ENCODE measurements at regions not wholly inside any gene's neighbourhood (a gene's known extent, or its start where the extent isn't known, plus 50 kb on each side); places are given as distances from the start of the nearest gene placed in this dataset.

GRCh38 chr7:152572101-152572500, 103.8 kb downstream of the XRCC2 start:
- no peaks in the 10 kb centered on the region for H3K27me3 Mint-ChIP-seq
- ChIA-PET CTCF (interaction anchor here (0.6 to 1.1 kb wide), 2 partner anchors 36 to 255 kb away, joined by 3 read pairs; no protein-coding TSS in a partner anchor), POLR2A (no interaction called here)
- H3K9me3 Mint-ChIP-seq, result no peaks in the 10 kb centered on the region
- no peak overlapping the region for H3K27ac Mint-ChIP-seq
- intact Hi-C loops (cut with micrococcal nuclease), result no loop called here
- DNase-seq, result no peak
- H3K4me3 Mint-ChIP-seq, result no peak overlapping the region
- H3K4me1 Mint-ChIP-seq (ENCODE audit: low read depth), result no peaks in the 10 kb centered on the region
- no peak for ATAC-seq
- no peaks in the 10 kb centered on the region for H3K36me3 Mint-ChIP-seq (ENCODE audit: low read depth)
- TF ChIP-seq CTCF (IDR thresholded peaks at IDR 0.05), result no peak

GRCh38 chr7:152571068-152571467, 104.9 kb downstream of the XRCC2 start:
- POLR2A ChIA-PET, result no interaction called here
- no peaks in the 10 kb centered on the region for H3K36me3 Mint-ChIP-seq (ENCODE audit: low read depth)
- no peak overlapping the region for H3K27ac Mint-ChIP-seq
- CTCF ChIA-PET, result no interaction called here
- intact Hi-C loops (cut with micrococcal nuclease), result no loop called here
- no peak overlapping the region for H3K4me3 Mint-ChIP-seq
- no peaks in the 10 kb centered on the region for H3K27me3 Mint-ChIP-seq
- no peak for ATAC-seq
- no peaks in the 10 kb centered on the region for H3K9me3 Mint-ChIP-seq
- TF ChIP-seq CTCF (IDR thresholded peaks at IDR 0.05), result no peak
- no peak for DNase-seq
- no peaks in the 10 kb centered on the region for H3K4me1 Mint-ChIP-seq (ENCODE audit: low read depth)

GRCh38 chr7:152568972-152569371, 107.0 kb downstream of the XRCC2 start:
- Mint-ChIP-seq H3K9me3 (no peaks in the 10 kb centered on the region), H3K4me3 (no peak overlapping the region), H3K27ac (no peak overlapping the region), H3K36me3 (ENCODE audit: low read depth) (no peaks in the 10 kb centered on the region), H3K4me1 (ENCODE audit: low read depth) (peaks cover 6% of the 10 kb centered on the region), H3K27me3 (no peaks in the 10 kb centered on the region)
- ATAC-seq, result no peak
- intact Hi-C loops (cut with micrococcal nuclease), result no loop called here
- no peak for DNase-seq
- ChIA-PET CTCF (no interaction called here), POLR2A (no interaction called here)
- TF ChIP-seq CTCF (IDR thresholded peaks at IDR 0.05), result no peak

- H3K9me3 Mint-ChIP-seq, result no peaks in the 10 kb centered on the region
Observed at GRCh38 chr7:152565731-152566130, 110.2 kb downstream of the XRCC2 start.

GRCh38 chr7:152564656-152565250, 111.2 kb downstream of the XRCC2 start:
- H3K4me1 Mint-ChIP-seq (ENCODE audit: low read depth), result peaks cover 6% of the 10 kb centered on the region
- DNase-seq (no peak), ATAC-seq (no peak)
- intact Hi-C loops (cut with micrococcal nuclease), result no loop called here
- no peaks in the 10 kb centered on the region for H3K36me3 Mint-ChIP-seq (ENCODE audit: low read depth)
- CTCF ChIA-PET, result no interaction called here
- POLR2A ChIA-PET, result no interaction called here
- H3K9me3 Mint-ChIP-seq, result no peaks in the 10 kb centered on the region
- no peak overlapping the region for H3K27ac Mint-ChIP-seq
- no peak for TF ChIP-seq CTCF (IDR thresholded peaks at IDR 0.05)
- H3K4me3 Mint-ChIP-seq, result no peak overlapping the region
- no peaks in the 10 kb centered on the region for H3K27me3 Mint-ChIP-seq

More at GRCh38 chr7:152565731-152566130, 110.2 kb downstream of the XRCC2 start:
- Mint-ChIP-seq H3K4me1 (ENCODE audit: low read depth) (peaks cover 6% of the 10 kb centered on the region), H3K4me3 (no peak overlapping the region), H3K36me3 (ENCODE audit: low read depth) (no peaks in the 10 kb centered on the region), H3K27ac (no peak overlapping the region), H3K27me3 (no peaks in the 10 kb centered on the region)
- DNase-seq (no peak), ATAC-seq (no peak)
- intact Hi-C loops (cut with micrococcal nuclease), result no loop called here
- ChIA-PET POLR2A (interaction anchor here (0.8 to 1.0 kb wide), 2 partner anchors 16 to 19 kb away, joined by 3 read pairs; no protein-coding TSS in a partner anchor), CTCF (no interaction called here)
- TF ChIP-seq CTCF (IDR thresholded peaks at IDR 0.05), result no peak
